Mucosa of stomach (tissue), 1 donor: ENCODE measurements at regions not wholly inside any gene's neighbourhood (a gene's known extent, or its start where the extent isn't known, plus 50 kb on each side); places are given as distances from the start of the nearest gene placed in this dataset.

ENCODE experiments used
- H3K27me3 ChIP-seq: one replicate; pipeline ENCODE4 v1.7.0; 2013; ENCODE audit warnings: mild to moderate bottlenecking, low read length; ENCODE audit not compliant: control insufficient read depth, insufficient read depth
- H3K36me3 ChIP-seq: one replicate; pipeline ENCODE4 v1.7.0; 2013; ENCODE audit warnings: low read length; ENCODE audit not compliant: control insufficient read depth, insufficient read depth
- H3K4me1 ChIP-seq: one replicate; pipeline ENCODE4 v1.7.0; 2013; ENCODE audit warnings: mild to moderate bottlenecking, low read length; ENCODE audit not compliant: control insufficient read depth, insufficient read depth
- H3K4me3 ChIP-seq: one replicate; pipeline ENCODE4 v1.7.0; 2013; ENCODE audit warnings: low read length
- H3K9ac ChIP-seq: one replicate; pipeline ENCODE4 v1.7.0; 2013; ENCODE audit warnings: mild to moderate bottlenecking, low read length, moderate library complexity
- H3K9me3 ChIP-seq: one replicate; pipeline ENCODE4 v1.7.0; 2013; ENCODE audit warnings: mild to moderate bottlenecking, low read length, moderate library complexity; ENCODE audit not compliant: control insufficient read depth
- donor health status: Pancreatic carcinoma.

DNA sequence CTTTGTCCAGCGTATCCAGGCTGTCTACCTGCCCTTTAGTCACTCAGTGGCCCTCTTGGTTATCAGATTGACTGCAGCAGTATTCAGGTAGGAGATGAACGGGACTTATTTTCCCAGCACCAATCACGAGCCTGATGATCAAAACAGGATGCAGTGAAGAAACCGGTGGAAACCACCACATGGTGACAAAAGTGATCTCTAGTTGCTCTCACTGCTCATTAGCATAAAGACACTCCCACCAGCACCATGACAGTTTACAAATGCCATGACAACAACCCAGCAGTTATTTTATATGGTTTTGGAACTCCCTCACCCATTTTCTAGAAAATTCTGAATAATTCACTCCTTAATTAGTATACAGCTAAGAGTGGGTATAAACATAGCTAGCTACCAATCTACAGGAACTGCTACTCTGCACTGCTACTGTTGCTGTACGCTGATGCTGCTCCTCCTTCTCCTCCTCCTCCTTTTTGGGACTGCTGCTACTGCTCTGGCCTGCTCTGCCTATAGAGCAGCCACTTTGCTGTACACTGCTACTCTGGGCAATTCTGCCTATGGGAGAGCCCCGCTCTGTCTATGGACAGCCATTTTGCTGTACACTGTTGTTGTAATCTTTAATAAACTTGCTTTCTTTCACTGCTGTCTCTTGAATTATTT, 142.5 kb upstream of the SSTR1 start:
- H3K9me3 ChIP-seq: no peaks in the 10 kb centered on the region
- H3K9ac ChIP-seq: no peak overlapping the region
- no peaks in the 10 kb centered on the region for H3K36me3 ChIP-seq
- no peaks in the 10 kb centered on the region for H3K27me3 ChIP-seq
- H3K4me3 ChIP-seq: no peak overlapping the region
- H3K4me1 ChIP-seq: no peaks in the 10 kb centered on the region

DNA sequence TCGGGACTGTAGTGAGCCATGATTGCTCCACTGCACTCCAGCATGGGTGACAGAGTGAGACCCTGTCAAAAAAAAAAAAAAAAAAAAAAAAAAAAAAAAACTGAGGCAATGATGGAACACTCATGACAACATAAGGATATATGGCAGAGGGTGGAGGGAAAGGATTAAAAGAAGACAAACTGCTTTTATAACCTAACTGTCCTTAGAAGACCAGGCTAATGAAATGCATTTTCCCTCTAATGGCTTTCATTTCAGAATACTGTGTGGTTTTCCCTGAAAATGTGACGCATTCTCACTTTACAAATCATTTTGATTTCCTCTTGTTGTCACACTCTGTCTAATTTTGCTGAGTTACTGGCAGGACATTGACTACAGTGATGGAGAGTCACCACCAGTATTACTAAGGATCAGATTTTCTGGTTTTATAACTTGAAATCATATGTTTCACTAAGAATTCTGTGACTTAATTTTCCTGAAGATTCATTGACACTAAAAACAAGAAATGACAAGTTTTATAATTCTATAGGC, 137.6 kb upstream of the SSTR1 start:
- no peaks in the 10 kb centered on the region for H3K9me3 ChIP-seq
- H3K36me3 ChIP-seq: no peaks in the 10 kb centered on the region
- H3K27me3 ChIP-seq: no peaks in the 10 kb centered on the region
- no peak overlapping the region for H3K9ac ChIP-seq
- H3K4me3 ChIP-seq: no peak overlapping the region
- H3K4me1 ChIP-seq: no peaks in the 10 kb centered on the region

DNA sequence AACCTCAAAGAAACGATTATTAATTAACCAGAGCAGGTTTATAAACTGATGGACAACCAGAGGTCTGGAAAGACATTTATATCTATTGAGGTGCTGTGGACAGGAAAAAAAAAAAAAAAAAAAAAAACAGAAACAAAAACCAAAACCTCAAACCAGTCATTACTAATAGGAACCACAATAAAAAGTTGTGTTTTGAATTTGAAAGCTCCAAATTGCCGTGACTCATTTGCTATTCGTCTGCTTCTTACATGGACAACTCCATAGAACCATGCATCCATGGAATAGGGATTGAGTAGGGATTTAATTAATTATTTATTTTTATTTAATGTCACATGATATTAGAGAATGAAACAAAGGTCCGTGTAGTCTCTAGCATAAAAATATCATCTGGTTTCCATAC, 134.1 kb upstream of the SSTR1 start:
- Histone ChIP-seq H3K4me3 (no peak overlapping the region), H3K4me1 (no peaks in the 10 kb centered on the region), H3K9ac (no peak overlapping the region), H3K9me3 (no peaks in the 10 kb centered on the region), H3K36me3 (no peaks in the 10 kb centered on the region), H3K27me3 (no peaks in the 10 kb centered on the region)

- H3K4me3 ChIP-seq: no peak overlapping the region
- H3K9me3 ChIP-seq: no peaks in the 10 kb centered on the region
- no peaks in the 10 kb centered on the region for H3K36me3 ChIP-seq
- no peak overlapping the region for H3K9ac ChIP-seq
- no peaks in the 10 kb centered on the region for H3K4me1 ChIP-seq
- no peaks in the 10 kb centered on the region for H3K27me3 ChIP-seq
Measured at GRCh38 chr14:38074081-38074480, 133.6 kb upstream of the SSTR1 start.

- H3K4me1 ChIP-seq: no peaks in the 10 kb centered on the region
- no peaks in the 10 kb centered on the region for H3K27me3 ChIP-seq
- no peak overlapping the region for H3K9ac ChIP-seq
- H3K36me3 ChIP-seq: no peaks in the 10 kb centered on the region
- no peak overlapping the region for H3K4me3 ChIP-seq
- no peaks in the 10 kb centered on the region for H3K9me3 ChIP-seq
Measured at GRCh38 chr14:38074754-38075153, 132.9 kb upstream of the SSTR1 start.

DNA sequence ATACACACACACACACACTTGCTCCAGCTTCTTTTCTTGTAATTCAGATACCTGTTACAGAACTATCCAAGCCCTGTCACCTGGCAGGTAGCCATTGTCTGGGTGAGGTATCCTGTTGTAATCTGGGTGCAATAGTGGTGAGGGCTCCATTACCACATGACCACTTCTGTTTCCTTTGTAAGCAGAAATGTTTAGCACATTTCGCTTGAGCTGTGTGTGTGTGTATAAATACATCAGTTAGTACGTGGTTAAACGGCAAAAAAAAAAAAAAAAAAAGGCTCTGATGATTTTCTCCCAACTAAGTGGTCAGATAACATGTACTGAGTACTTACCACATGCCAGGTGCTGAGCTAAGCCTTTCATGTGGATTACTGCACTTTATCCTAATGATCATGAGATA, 129.3 kb upstream of the SSTR1 start:
- Histone ChIP-seq H3K36me3 (no peaks in the 10 kb centered on the region), H3K4me3 (no peak overlapping the region), H3K9ac (no peak overlapping the region), H3K9me3 (no peaks in the 10 kb centered on the region), H3K27me3 (no peaks in the 10 kb centered on the region), H3K4me1 (no peaks in the 10 kb centered on the region)

GRCh38 chr14:38079268-38079667, 128.4 kb upstream of the SSTR1 start:
- H3K4me3 ChIP-seq: no peak overlapping the region
- H3K36me3 ChIP-seq: no peaks in the 10 kb centered on the region
- no peaks in the 10 kb centered on the region for H3K27me3 ChIP-seq
- no peaks in the 10 kb centered on the region for H3K9me3 ChIP-seq
- no peaks in the 10 kb centered on the region for H3K4me1 ChIP-seq
- H3K9ac ChIP-seq: no peak overlapping the region

GRCh38 chr14:38079886-38080285, 127.8 kb upstream of the SSTR1 start:
- Histone ChIP-seq H3K9ac (no peak overlapping the region), H3K9me3 (no peaks in the 10 kb centered on the region), H3K27me3 (no peaks in the 10 kb centered on the region), H3K36me3 (no peaks in the 10 kb centered on the region), H3K4me1 (no peaks in the 10 kb centered on the region), H3K4me3 (no peak overlapping the region)

DNA sequence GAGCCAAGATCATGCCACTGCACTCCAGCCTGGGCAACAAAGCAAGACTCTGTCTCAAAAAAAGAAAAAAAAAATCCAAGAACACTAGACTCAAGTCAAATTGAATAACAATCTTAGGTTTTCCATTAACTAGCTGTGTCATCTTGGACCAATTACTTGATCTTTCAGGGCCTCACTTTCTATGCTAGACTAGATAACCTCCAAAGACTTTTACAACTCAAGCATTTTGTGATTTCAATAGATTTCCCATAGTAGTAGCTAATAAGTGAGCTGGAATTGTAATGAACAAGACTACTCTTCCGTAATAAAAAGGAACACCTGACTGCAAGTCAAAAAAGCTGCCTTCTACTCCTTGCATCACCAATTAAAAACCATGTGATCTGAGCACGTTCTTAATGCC, 127.0 kb upstream of the SSTR1 start:
- no peaks in the 10 kb centered on the region for H3K27me3 ChIP-seq
- H3K36me3 ChIP-seq: no peaks in the 10 kb centered on the region

DNA sequence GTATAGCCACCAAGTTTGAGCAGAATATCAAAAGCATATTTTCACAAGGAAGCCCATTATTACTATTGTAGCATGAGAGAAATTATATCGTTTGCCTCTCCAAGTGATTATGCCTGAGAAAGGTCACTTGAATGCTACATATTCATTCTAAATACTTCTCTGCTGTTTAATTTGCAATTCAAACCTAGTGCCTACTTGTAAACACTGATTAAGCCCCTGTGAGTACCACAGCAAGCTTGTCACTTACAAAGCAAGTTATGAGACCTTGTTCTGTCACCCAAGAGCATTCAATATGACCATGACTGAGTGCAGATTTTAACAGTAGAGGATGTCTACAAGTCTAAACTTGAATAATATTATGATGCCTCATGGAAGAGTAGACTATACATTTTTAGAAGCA, 124.7 kb upstream of the SSTR1 start:
- H3K4me1 ChIP-seq: no peaks in the 10 kb centered on the region
- no peaks in the 10 kb centered on the region for H3K9me3 ChIP-seq

More for the DNA sequence above, 127.0 kb upstream of the SSTR1 start:
- H3K4me3 ChIP-seq: no peak overlapping the region
- no peaks in the 10 kb centered on the region for H3K9me3 ChIP-seq
- H3K9ac ChIP-seq: no peak overlapping the region
- H3K4me1 ChIP-seq: no peaks in the 10 kb centered on the region

GRCh38 chr14:38089123-38089522, 118.6 kb upstream of the SSTR1 start:
- Histone ChIP-seq H3K27me3 (no peaks in the 10 kb centered on the region), H3K9ac (no peak overlapping the region), H3K36me3 (no peaks in the 10 kb centered on the region), H3K4me3 (no peak overlapping the region), H3K9me3 (no peaks in the 10 kb centered on the region), H3K4me1 (no peaks in the 10 kb centered on the region)

More for the DNA sequence above, 124.7 kb upstream of the SSTR1 start:
- Histone ChIP-seq H3K4me3 (no peak overlapping the region), H3K9ac (no peak overlapping the region), H3K36me3 (no peaks in the 10 kb centered on the region), H3K27me3 (no peaks in the 10 kb centered on the region)

DNA sequence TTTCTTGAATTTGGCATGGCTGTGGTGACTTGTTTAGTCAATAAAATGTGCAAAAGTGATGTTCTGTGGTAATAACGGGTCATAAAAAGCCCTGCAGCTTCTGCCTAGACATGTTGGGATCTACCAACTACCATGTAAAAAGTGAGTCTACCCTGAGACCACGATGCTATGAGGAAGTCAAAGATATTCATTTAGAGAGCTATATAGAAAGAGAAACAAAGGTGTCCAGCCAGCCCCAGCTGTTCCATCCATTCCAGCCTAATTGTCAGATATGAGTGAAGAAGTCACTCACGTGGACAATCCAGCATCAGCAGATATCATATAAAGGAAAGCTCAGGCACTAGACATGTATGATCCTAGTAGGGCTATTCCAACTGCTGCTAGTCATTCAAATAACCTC, 117.2 kb upstream of the SSTR1 start:
- no peak overlapping the region for H3K9ac ChIP-seq

More for the DNA sequence above, 117.2 kb upstream of the SSTR1 start:
- Histone ChIP-seq H3K36me3 (no peaks in the 10 kb centered on the region), H3K27me3 (no peaks in the 10 kb centered on the region), H3K4me3 (no peak overlapping the region), H3K4me1 (no peaks in the 10 kb centered on the region), H3K9me3 (no peaks in the 10 kb centered on the region)
